GM23338 (cell line): ENCODE measurements at regions not wholly inside any gene's neighbourhood (a gene's known extent, or its start where the extent isn't known, plus 50 kb on each side); places are given as distances from the start of the nearest gene placed in this dataset.

Experiments
- ATAC-seq: fragments of 200-7000 bp; cut with Tn5 transposase; 3 replicates; pipeline ENCODE4 v1.9.1; 2020
- DNase-seq: peaks from one replicate; pipeline ENCODE4 v3.0.0-alpha.2; 2015; ENCODE audit warnings: low spot score
- H2AFZ ChIP-seq: fragments of 200-600 bp; sonication (generic); 2 replicates; pipeline ENCODE4 v1.8.0; 2016; ENCODE audit warnings: antibody characterized with exemption, mild to moderate bottlenecking, moderate library complexity
- H3F3A ChIP-seq: fragments of 200-600 bp; sonication (generic); replicated peaks from 2 replicates; pipeline ENCODE4 v1.8.0; 2017; ENCODE audit warnings: antibody characterized with exemption, mixed run types, low read depth
- H3K27ac ChIP-seq: fragments of 200-600 bp; sonication (generic); 2 replicates; pipeline ENCODE4 v1.6.1; 2016; ENCODE audit warnings: low read depth
- H3K27me3 ChIP-seq: fragments of 200-600 bp; sonication (generic); 2 replicates; pipeline ENCODE4 v1.8.0; 2016; ENCODE audit warnings: mild to moderate bottlenecking, mixed run types, moderate library complexity; ENCODE audit not compliant: insufficient read depth
- H3K36me3 ChIP-seq: fragments of 200-600 bp; sonication (generic); 2 replicates; pipeline ENCODE4 v1.8.0; 2016; ENCODE audit warnings: mild to moderate bottlenecking; ENCODE audit not compliant: insufficient read depth
- H3K4me1 ChIP-seq: fragments of 200-600 bp; sonication (generic); 2 replicates; pipeline ENCODE4 v1.8.0; 2016; ENCODE audit warnings: mild to moderate bottlenecking, moderate library complexity; ENCODE audit not compliant: insufficient read depth
- H3K4me2 ChIP-seq: fragments of 200-600 bp; sonication (generic); 2 replicates; pipeline ENCODE4 v1.7.1; 2017; ENCODE audit warnings: mixed run types
- H3K4me3 ChIP-seq: fragments of 200-600 bp; sonication (generic); 2 replicates; pipeline ENCODE4 v1.6.1; 2016; ENCODE audit warnings: mixed run types
- H3K79me2 ChIP-seq: fragments of 200-600 bp; sonication (generic); replicated peaks from 2 replicates; pipeline ENCODE4 v1.8.0; 2017; ENCODE audit warnings: mild to moderate bottlenecking; ENCODE audit not compliant: insufficient read depth
- H3K9me2 ChIP-seq: fragments of 200-600 bp; sonication (generic); 2 replicates; pipeline ENCODE4 v1.8.0; 2017; ENCODE audit not compliant: insufficient read depth
- H4K20me1 ChIP-seq: fragments of 200-600 bp; sonication (generic); replicated peaks from 2 replicates; pipeline ENCODE4 v1.8.0; 2017; ENCODE audit warnings: mild to moderate bottlenecking; ENCODE audit not compliant: insufficient read depth
- H3K27ac Mint-ChIP-seq: 2 replicates; pipeline ENCODE4 v1.8.0; 2020; ENCODE audit warnings: inconsistent platforms, mild to moderate bottlenecking, moderate library complexity, mixed read lengths
- H3K27me3 Mint-ChIP-seq: 3 replicates; pipeline ENCODE4 v1.8.0; 2022; ENCODE audit warnings: low read depth, mild to moderate bottlenecking, moderate library complexity, mixed read lengths, inconsistent platforms; ENCODE audit not compliant: insufficient read depth, poor library complexity
- H3K36me3 Mint-ChIP-seq: 3 replicates; pipeline ENCODE4 v1.8.0; 2021; ENCODE audit warnings: low read depth, mild to moderate bottlenecking, inconsistent platforms, moderate library complexity, mixed read lengths
- H3K4me1 Mint-ChIP-seq: 3 replicates; pipeline ENCODE4 v1.8.0; 2020; ENCODE audit warnings: mild to moderate bottlenecking, inconsistent platforms, mixed read lengths
- H3K4me3 Mint-ChIP-seq: 3 replicates; pipeline ENCODE4 v1.8.0; 2021; ENCODE audit warnings: moderate library complexity, mild to moderate bottlenecking, inconsistent platforms, mixed read lengths
- H3K9me3 Mint-ChIP-seq: 3 replicates; pipeline ENCODE4 v1.8.0; 2020; ENCODE audit warnings: moderate library complexity, mild to moderate bottlenecking, inconsistent platforms, mixed read lengths
- CREB1 ChIP-seq: fragments of 250-450 bp; sonication (Bioruptor Pico); IDR thresholded peaks from 2 replicates; pipeline ENCODE4 v1.5.0; 2020; ENCODE audit warnings: low read depth, mild to moderate bottlenecking, moderate library complexity
- EZH2 ChIP-seq: fragments of 200-600 bp; sonication (generic); IDR thresholded peaks from one replicate; pipeline ENCODE4 v1.8.0; 2017; ENCODE audit warnings: antibody characterized with exemption, mild to moderate bottlenecking, low read depth; ENCODE audit not compliant: unreplicated experiment
- EZH2phosphoT487 ChIP-seq: fragments of 200-600 bp; sonication (generic); IDR thresholded peaks from one replicate; pipeline ENCODE4 v1.8.1; 2018; ENCODE audit warnings: antibody characterized with exemption; ENCODE audit not compliant: unreplicated experiment
- JUNB ChIP-seq: IDR thresholded peaks from one replicate; pipeline ENCODE4 v1.6.1; 2016; ENCODE audit warnings: antibody characterized with exemption; ENCODE audit not compliant: unreplicated experiment
- NANOG ChIP-seq: IDR thresholded peaks from 2 replicates; pipeline ENCODE4 v1.6.1; 2016; ENCODE audit warnings: antibody characterized with exemption, borderline replicate concordance
- POLR2AphosphoS5 ChIP-seq: IDR thresholded peaks from 2 replicates; pipeline ENCODE4 v1.6.1; 2016; ENCODE audit warnings: antibody characterized with exemption, low read depth
- REST ChIP-seq: IDR thresholded peaks from one replicate; pipeline ENCODE4 v1.6.1; 2018; ENCODE audit warnings: antibody characterized with exemption; ENCODE audit not compliant: unreplicated experiment
- STAT1 ChIP-seq: IDR thresholded peaks from one replicate; pipeline ENCODE4 v1.6.1; 2016; ENCODE audit warnings: antibody characterized with exemption; ENCODE audit not compliant: unreplicated experiment
- ZNF114 ChIP-seq: fragments of 250-450 bp; sonication (Bioruptor Pico); IDR thresholded peaks from 2 replicates; pipeline ENCODE4 v1.5.0; 2020; ENCODE audit warnings: mild to moderate bottlenecking, moderate library complexity
- ZNF331 ChIP-seq: fragments of 250-450 bp; sonication (Bioruptor Pico); IDR thresholded peaks from 2 replicates; pipeline ENCODE4 v1.5.0; 2020; ENCODE audit warnings: low read depth, mild to moderate bottlenecking, moderate library complexity
- ZNF462 ChIP-seq: fragments of 250-450 bp; sonication (Bioruptor Pico); IDR thresholded peaks from 2 replicates; pipeline ENCODE4 v1.5.0; 2020; ENCODE audit warnings: mild to moderate bottlenecking, moderate library complexity
- TF ChIP-seq, protein P1 (sequence below), 2 experiments: fragments of 200-600 bp in 1 of 2; sonication (generic) in 1 of 2; conservative IDR thresholded peaks; 2 replicates each; pipeline versions ENCODE4 v1.5.1 to v1.6.1; 2016 to 2017; ENCODE audit warnings: antibody characterized with exemption in 2 of 2, low read depth in 2 of 2, mild to moderate bottlenecking in 2 of 2, moderate library complexity in 1 of 2
- TF ChIP-seq, protein P2 (sequence below): IDR thresholded peaks from 2 replicates; pipeline ENCODE4 v1.6.1; 2016; ENCODE audit warnings: antibody characterized with exemption

DNA sequence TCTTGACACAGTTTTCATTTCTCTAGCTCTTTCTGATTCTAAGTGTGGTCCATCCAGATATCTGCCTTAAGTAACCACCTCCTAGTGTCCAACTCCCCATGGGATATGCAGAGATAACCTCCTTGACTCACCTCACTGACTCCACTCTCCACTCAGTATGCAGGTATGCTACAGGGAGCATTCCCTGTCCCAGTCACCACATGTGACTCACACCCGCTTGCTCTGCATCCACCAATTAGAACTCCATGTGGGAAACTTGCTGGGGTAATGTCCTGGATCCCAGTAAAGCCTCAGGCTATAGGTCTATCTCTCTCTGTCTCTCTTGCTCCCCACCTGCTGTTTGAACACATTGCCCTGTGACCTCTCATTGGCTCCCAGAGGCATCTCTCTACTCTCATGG, 563.9 kb downstream of the HTR1A start:
- Histone ChIP-seq H3K4me1 (no peaks in the 10 kb centered on the region), H2AFZ (no peak overlapping the region), H3K9me2 (no peaks in the 10 kb centered on the region), H3K36me3 (no peaks in the 10 kb centered on the region), H3K4me2 (no peak overlapping the region), H3K27ac (no peak overlapping the region), H3K79me2 (no peaks in the 10 kb centered on the region), H3K4me3 (no peak overlapping the region), H3F3A (no peaks in the 10 kb centered on the region), H4K20me1 (no peaks in the 10 kb centered on the region), H3K27me3 (no peaks in the 10 kb centered on the region)
- Mint-ChIP-seq H3K4me1 (peaks cover 4% of the 10 kb centered on the region), H3K27ac (no peak overlapping the region), H3K27me3 (no peaks in the 10 kb centered on the region), H3K9me3 (no peaks in the 10 kb centered on the region; the same call in 2 of the 3 replicates), H3K36me3 (no peaks in the 10 kb centered on the region), H3K4me3 (no peak overlapping the region)
- peak; percentile 59 for DNase-seq
- no peak for TF ChIP-seq EZH2phosphoT487
- TF ChIP-seq REST = no peak
- TF ChIP-seq, protein P1, sequence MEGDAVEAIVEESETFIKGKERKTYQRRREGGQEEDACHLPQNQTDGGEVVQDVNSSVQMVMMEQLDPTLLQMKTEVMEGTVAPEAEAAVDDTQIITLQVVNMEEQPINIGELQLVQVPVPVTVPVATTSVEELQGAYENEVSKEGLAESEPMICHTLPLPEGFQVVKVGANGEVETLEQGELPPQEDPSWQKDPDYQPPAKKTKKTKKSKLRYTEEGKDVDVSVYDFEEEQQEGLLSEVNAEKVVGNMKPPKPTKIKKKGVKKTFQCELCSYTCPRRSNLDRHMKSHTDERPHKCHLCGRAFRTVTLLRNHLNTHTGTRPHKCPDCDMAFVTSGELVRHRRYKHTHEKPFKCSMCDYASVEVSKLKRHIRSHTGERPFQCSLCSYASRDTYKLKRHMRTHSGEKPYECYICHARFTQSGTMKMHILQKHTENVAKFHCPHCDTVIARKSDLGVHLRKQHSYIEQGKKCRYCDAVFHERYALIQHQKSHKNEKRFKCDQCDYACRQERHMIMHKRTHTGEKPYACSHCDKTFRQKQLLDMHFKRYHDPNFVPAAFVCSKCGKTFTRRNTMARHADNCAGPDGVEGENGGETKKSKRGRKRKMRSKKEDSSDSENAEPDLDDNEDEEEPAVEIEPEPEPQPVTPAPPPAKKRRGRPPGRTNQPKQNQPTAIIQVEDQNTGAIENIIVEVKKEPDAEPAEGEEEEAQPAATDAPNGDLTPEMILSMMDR (conservative IDR thresholded peaks at IDR 0.05; ENCODE audit: low read depth in 2 of 2) = no peak
- TF ChIP-seq JUNB = no peak
- no peak for TF ChIP-seq EZH2
- TF ChIP-seq ZNF462 = no peak
- TF ChIP-seq, protein P2, sequence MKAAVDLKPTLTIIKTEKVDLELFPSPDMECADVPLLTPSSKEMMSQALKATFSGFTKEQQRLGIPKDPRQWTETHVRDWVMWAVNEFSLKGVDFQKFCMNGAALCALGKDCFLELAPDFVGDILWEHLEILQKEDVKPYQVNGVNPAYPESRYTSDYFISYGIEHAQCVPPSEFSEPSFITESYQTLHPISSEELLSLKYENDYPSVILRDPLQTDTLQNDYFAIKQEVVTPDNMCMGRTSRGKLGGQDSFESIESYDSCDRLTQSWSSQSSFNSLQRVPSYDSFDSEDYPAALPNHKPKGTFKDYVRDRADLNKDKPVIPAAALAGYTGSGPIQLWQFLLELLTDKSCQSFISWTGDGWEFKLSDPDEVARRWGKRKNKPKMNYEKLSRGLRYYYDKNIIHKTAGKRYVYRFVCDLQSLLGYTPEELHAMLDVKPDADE = no peak
- no peak for TF ChIP-seq POLR2AphosphoS5
- TF ChIP-seq STAT1 = no peak
- TF ChIP-seq ZNF331 (CRISPR knock-in tag) = no peak
- no peak for TF ChIP-seq ZNF114 (CRISPR knock-in tag)
- no peak for TF ChIP-seq CREB1 (CRISPR knock-in tag)
- no peak for TF ChIP-seq NANOG
- ATAC-seq = peak; percentile 85
